ENCODE measurements at regions not wholly inside any gene's neighbourhood (a gene's known extent, or its start where the extent isn't known, plus 50 kb on each side); places are given as distances from the start of the nearest gene placed in this dataset.
A peak's percentile ranks its signal among the peaks of the same experiment; 100 is the strongest.

GRCh38 chr6:146985111-146985510 lies 219.1 kb upstream of the STXBP5 start (continued):
- TF ChIP-seq GTF2F1 (IDR thresholded peaks at IDR 0.05; ENCODE audit: low read length) (no peak), SOX5 (CRISPR knock-in tag; IDR thresholded peaks at IDR 0.05; ENCODE audit: borderline replicate concordance) (peak; percentile 92; the same call in 1 of the 2 replicates), ZNF740 (CRISPR knock-in tag; IDR thresholded peaks at IDR 0.05) (no peak), ZNF142 (CRISPR knock-in tag; IDR thresholded peaks at IDR 0.05) (no peak), PHF5A (CRISPR knock-in tag; IDR thresholded peaks at IDR 0.05; ENCODE audit: low read depth, unreplicated experiment) (no peak), TAF15 (IDR thresholded peaks at IDR 0.05; ENCODE audit: low read depth, low read length, poor library complexity, severe bottlenecking) (no peak), TARDBP (CRISPR knock-in tag; IDR thresholded peaks at IDR 0.05) (peak; percentile 53; the same call in 1 of the 2 replicates), ZNF615 (CRISPR knock-in tag; IDR thresholded peaks at IDR 0.05; ENCODE audit: borderline replicate concordance) (no peak), ZNF572 (CRISPR knock-in tag; IDR thresholded peaks at IDR 0.05) (no peak), ZNF674 (CRISPR knock-in tag; IDR thresholded peaks at IDR 0.05; ENCODE audit: low read depth) (no peak), PHF8 (CRISPR knock-in tag; IDR thresholded peaks at IDR 0.05) (no peak), POGZ (CRISPR knock-in tag; IDR thresholded peaks at IDR 0.05) (peak; percentile 59; the same call in 1 of the 2 replicates), ZNF800 (CRISPR knock-in tag; IDR thresholded peaks at IDR 0.05) (no peak), ZNF160 (CRISPR knock-in tag; IDR thresholded peaks at IDR 0.05) (no peak), JDP2 (CRISPR knock-in tag; IDR thresholded peaks at IDR 0.05; ENCODE audit: borderline replicate concordance) (no peak), SCMH1 (CRISPR knock-in tag; IDR thresholded peaks at IDR 0.05; ENCODE audit: borderline replicate concordance) (no peak), ZFP91 (CRISPR knock-in tag; IDR thresholded peaks at IDR 0.05; ENCODE audit: borderline replicate concordance) (no peak), SMC3 (IDR thresholded peaks at IDR 0.05; ENCODE audit: low read length) (0 out of 2 replicates have a peak, but pooled peaks have one; percentile 19), SMAD3 (CRISPR knock-in tag; IDR thresholded peaks at IDR 0.05) (peak; percentile 88; the same call in 1 of the 2 replicates), TFDP1 (CRISPR knock-in tag; IDR thresholded peaks at IDR 0.05; ENCODE audit: borderline replicate concordance) (no peak)
